ENCODE measurements at regions not wholly inside any gene's neighbourhood (a gene's known extent, or its start where the extent isn't known, plus 50 kb on each side); places are given as distances from the start of the nearest gene placed in this dataset.

DNA sequence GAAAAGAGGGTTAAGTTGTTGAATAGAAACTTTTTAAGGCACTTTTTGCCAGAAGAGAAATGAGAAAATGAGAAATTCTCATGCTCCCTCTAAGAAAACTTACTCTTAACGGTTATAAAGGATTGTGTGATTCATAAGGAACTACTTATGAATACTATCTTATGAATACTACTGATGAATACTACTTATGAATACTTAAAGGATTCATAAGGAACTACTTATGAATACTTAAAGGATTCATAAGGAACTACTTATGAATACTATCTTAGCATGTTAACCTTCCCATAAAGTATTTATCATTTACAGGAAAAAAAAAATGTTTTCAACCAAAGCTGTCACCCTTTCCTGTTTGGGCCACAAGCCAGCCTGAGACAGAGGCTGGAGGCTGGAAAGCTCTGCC lies 53.1 kb upstream of the UCN3 start:
- DNase-seq: no peak

DNA sequence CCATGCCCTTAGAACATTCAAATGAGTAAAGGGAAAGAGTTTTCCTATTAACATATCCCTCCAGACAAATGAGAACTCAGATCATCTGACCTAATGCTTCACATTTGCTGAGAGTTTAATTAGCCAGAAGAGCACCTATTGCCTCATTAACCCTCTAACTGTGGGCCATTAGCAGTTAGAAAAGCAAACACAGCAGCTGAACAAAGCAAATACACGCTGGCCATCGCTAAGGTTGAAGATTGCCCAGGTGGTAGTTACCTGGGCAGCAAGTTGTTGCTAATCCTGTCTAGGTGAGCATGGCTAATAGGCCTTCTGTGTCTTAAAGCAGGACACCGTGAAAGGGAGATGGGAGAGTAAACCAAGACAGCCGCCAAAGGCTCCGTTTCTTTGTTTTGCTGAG lies 49.9 kb upstream of the UCN3 start:
- no peak for DNase-seq

Measured in stimulated activated CD4-positive, alpha-beta T cell treated with anti-CD3 and anti-CD28 coated beads, Interleukin-4, amount 100 ng/mL, for 1 hour (primary cell).